Limb (tissue), 2 donors: ENCODE measurements at regions not wholly inside any gene's neighbourhood (a gene's known extent, or its start where the extent isn't known, plus 50 kb on each side); places are given as distances from the start of the nearest gene placed in this dataset.
"Not testable (repeated sequence)": the region's sequence is repeated elsewhere in the genome, so short reads cannot be mapped to it uniquely, and the experiment has no call there.

Experiments used
- DNase-seq, 2 donors: peaks; one replicate each; pipeline ENCODE4 v3.0.0-alpha.2; 2016; ENCODE audit errors: extremely low spot score in 2 of 2

- no peak for DNase-seq
These were observed 216.2 kb upstream of the ST6GAL2 start for GRCh38 chr2:107102176-107102575.

- DNase-seq: no peak
These were observed 221.4 kb upstream of the ST6GAL2 start for GRCh38 chr2:107107351-107107750.

GRCh38 chr2:107108556-107108955 is 222.6 kb upstream of the ST6GAL2 start:
- DNase-seq: no peak

GRCh38 chr2:107111623-107112022 is 225.7 kb upstream of the ST6GAL2 start:
- no peak for DNase-seq

- DNase-seq: no peak
These were observed 226.6 kb upstream of the ST6GAL2 start for GRCh38 chr2:107112561-107112960.

- no peak for DNase-seq
These were observed 242.4 kb upstream of the ST6GAL2 start for GRCh38 chr2:107128381-107128780.

GRCh38 chr2:107132070-107132469 is 246.1 kb upstream of the ST6GAL2 start:
- DNase-seq: no peak

GRCh38 chr2:107132746-107133145 is 246.8 kb upstream of the ST6GAL2 start:
- no peak for DNase-seq

GRCh38 chr2:107133412-107133811 is 247.4 kb upstream of the ST6GAL2 start:
- no peak for DNase-seq

- no peak for DNase-seq
These were observed 250.8 kb upstream of the ST6GAL2 start for GRCh38 chr2:107136733-107137132.

- DNase-seq: peak in 1 of 2 donors; percentile 37
These were observed 251.7 kb upstream of the ST6GAL2 start for GRCh38 chr2:107137706-107138105.

- no peak for DNase-seq
These were observed 260.2 kb upstream of the ST6GAL2 start for GRCh38 chr2:107146181-107146580.

- DNase-seq: not testable (repeated sequence)
These were observed 260.7 kb upstream of the ST6GAL2 start for GRCh38 chr2:107146645-107147044.

- no peak for DNase-seq
These were observed 262.1 kb upstream of the ST6GAL2 start for GRCh38 chr2:107148055-107148454.

- no peak for DNase-seq
These were observed 262.5 kb upstream of the ST6GAL2 start for GRCh38 chr2:107148496-107148895.

GRCh38 chr2:107160640-107161239 is 274.8 kb upstream of the ST6GAL2 start:
- DNase-seq: no peak

GRCh38 chr2:107168141-107168540 is 282.2 kb upstream of the ST6GAL2 start:
- no peak for DNase-seq

GRCh38 chr2:107174171-107174570 is 288.2 kb upstream of the ST6GAL2 start:
- DNase-seq: peak in 1 of 2 donors; percentile 31

GRCh38 chr2:107182981-107183380 is 297.0 kb upstream of the ST6GAL2 start:
- no peak for DNase-seq

- no peak for DNase-seq
These were observed 301.9 kb upstream of the ST6GAL2 start for GRCh38 chr2:107187870-107188269.

GRCh38 chr2:107195631-107196030 is 309.7 kb upstream of the ST6GAL2 start:
- DNase-seq: no peak

GRCh38 chr2:107197594-107198294 is 311.8 kb upstream of the ST6GAL2 start:
- no peak for DNase-seq

- DNase-seq: no peak
These were observed 317.1 kb upstream of the ST6GAL2 start for GRCh38 chr2:107202962-107203591.
